ENCODE measurements at regions not wholly inside any gene's neighbourhood (a gene's known extent, or its start where the extent isn't known, plus 50 kb on each side); places are given as distances from the start of the nearest gene placed in this dataset. TPM values are rescaled to one million over a fixed set of nuclear protein-coding genes. Genes with fewer than 3 reads are reported as not detected.

Small RNA genes in the stretch of these regions (small RNA-seq; reads per million reads assigned to genes)
- gene RF00284 (0.15 reads per million), gene RNA5SP371 (not detected)
